ENCODE measurements at regions not wholly inside any gene's neighbourhood (a gene's known extent, or its start where the extent isn't known, plus 50 kb on each side); places are given as distances from the start of the nearest gene placed in this dataset.

- TF ChIP-seq, protein P1, sequence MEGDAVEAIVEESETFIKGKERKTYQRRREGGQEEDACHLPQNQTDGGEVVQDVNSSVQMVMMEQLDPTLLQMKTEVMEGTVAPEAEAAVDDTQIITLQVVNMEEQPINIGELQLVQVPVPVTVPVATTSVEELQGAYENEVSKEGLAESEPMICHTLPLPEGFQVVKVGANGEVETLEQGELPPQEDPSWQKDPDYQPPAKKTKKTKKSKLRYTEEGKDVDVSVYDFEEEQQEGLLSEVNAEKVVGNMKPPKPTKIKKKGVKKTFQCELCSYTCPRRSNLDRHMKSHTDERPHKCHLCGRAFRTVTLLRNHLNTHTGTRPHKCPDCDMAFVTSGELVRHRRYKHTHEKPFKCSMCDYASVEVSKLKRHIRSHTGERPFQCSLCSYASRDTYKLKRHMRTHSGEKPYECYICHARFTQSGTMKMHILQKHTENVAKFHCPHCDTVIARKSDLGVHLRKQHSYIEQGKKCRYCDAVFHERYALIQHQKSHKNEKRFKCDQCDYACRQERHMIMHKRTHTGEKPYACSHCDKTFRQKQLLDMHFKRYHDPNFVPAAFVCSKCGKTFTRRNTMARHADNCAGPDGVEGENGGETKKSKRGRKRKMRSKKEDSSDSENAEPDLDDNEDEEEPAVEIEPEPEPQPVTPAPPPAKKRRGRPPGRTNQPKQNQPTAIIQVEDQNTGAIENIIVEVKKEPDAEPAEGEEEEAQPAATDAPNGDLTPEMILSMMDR (IDR thresholded peaks at IDR 0.05; ENCODE audit: low read depth, low read length) = no peak
- DNase-seq (ENCODE audit: low read depth, low spot score) = no peak
- no peaks in the 10 kb centered on the region for H3K9me3 ChIP-seq (ENCODE audit: control insufficient read depth, insufficient read depth, low read length)
- H3K27me3 ChIP-seq (ENCODE audit: control insufficient read depth, insufficient read depth, low read length) = no peaks in the 10 kb centered on the region
- H3K4me3 ChIP-seq (ENCODE audit: low read depth, low read length) = no peak overlapping the region
- ChIA-PET POLR2A (no interaction called here), CTCF (no interaction called here)
- no peak overlapping the region for H3K27ac ChIP-seq (ENCODE audit: low read depth, low read length)
Measured at GRCh38 chr2:126507425-126507911, 148.5 kb upstream of the GYPC start.

- Histone ChIP-seq H3K27ac (ENCODE audit: low read depth, low read length) (no peak overlapping the region), H3K9me3 (ENCODE audit: control insufficient read depth, insufficient read depth, low read length) (no peaks in the 10 kb centered on the region), H3K27me3 (ENCODE audit: control insufficient read depth, insufficient read depth, low read length) (no peaks in the 10 kb centered on the region), H3K4me3 (ENCODE audit: low read depth, low read length) (no peak overlapping the region)
- no peak for DNase-seq (ENCODE audit: low read depth, low spot score)
- TF ChIP-seq, protein P1 (IDR thresholded peaks at IDR 0.05; ENCODE audit: low read depth, low read length) = no peak
- POLR2A ChIA-PET = no interaction called here
- CTCF ChIA-PET = interaction anchor here (1.2 kb wide), 1 partner anchor 267 kb away, joined by 3 read pairs; no protein-coding TSS in a partner anchor
Measured at GRCh38 chr2:126510356-126510755, 145.6 kb upstream of the GYPC start.

- H3K9me3 ChIP-seq (ENCODE audit: control insufficient read depth, insufficient read depth, low read length) = no peaks in the 10 kb centered on the region
- no peak overlapping the region for H3K4me3 ChIP-seq (ENCODE audit: low read depth, low read length)
- no peak for DNase-seq (ENCODE audit: low read depth, low spot score)
- TF ChIP-seq, protein P1 (IDR thresholded peaks at IDR 0.05; ENCODE audit: low read depth, low read length) = no peak
- no peaks in the 10 kb centered on the region for H3K27me3 ChIP-seq (ENCODE audit: control insufficient read depth, insufficient read depth, low read length)
- POLR2A ChIA-PET = no interaction called here
- H3K27ac ChIP-seq (ENCODE audit: low read depth, low read length) = no peak overlapping the region
- CTCF ChIA-PET = interaction anchor here (1.2 kb wide), 1 partner anchor 266 kb away, joined by 3 read pairs; no protein-coding TSS in a partner anchor
Measured at GRCh38 chr2:126510960-126511359, 145.0 kb upstream of the GYPC start.

DNA sequence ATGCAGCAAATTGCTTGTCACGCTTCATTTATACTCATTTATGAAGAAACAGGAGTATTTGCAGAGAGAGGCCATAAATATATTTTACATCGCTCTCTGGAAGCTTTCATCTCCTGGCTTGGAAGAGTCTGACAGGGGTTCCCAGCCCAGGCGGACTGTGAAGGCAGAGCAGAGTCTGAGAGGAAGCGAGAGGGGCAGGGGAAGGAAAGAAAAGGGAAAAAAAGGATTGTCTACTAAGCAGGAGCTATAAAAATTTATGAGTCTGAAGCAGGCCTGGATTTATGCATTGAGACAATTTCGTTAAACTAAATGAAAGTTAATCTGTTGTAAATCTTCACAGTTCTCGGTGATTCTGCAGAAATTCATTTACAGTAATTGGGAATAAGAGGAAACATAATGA, 143.9 kb upstream of the GYPC start:
- TF ChIP-seq, protein P1 (IDR thresholded peaks at IDR 0.05; ENCODE audit: low read depth, low read length) = no peak

GRCh38 chr2:126513033-126513432, 142.9 kb upstream of the GYPC start:
- no peak overlapping the region for H3K27ac ChIP-seq (ENCODE audit: low read depth, low read length)
- CTCF ChIA-PET = no interaction called here
- no peak overlapping the region for H3K4me3 ChIP-seq (ENCODE audit: low read depth, low read length)
- POLR2A ChIA-PET = no interaction called here
- no peaks in the 10 kb centered on the region for H3K9me3 ChIP-seq (ENCODE audit: control insufficient read depth, insufficient read depth, low read length)
- TF ChIP-seq, protein P1 (IDR thresholded peaks at IDR 0.05; ENCODE audit: low read depth, low read length) = no peak
- H3K27me3 ChIP-seq (ENCODE audit: control insufficient read depth, insufficient read depth, low read length) = no peaks in the 10 kb centered on the region
- no peak for DNase-seq (ENCODE audit: low read depth, low spot score)

More for the DNA sequence above, 143.9 kb upstream of the GYPC start:
- ChIA-PET CTCF (no interaction called here), POLR2A (no interaction called here)
- H3K9me3 ChIP-seq (ENCODE audit: control insufficient read depth, insufficient read depth, low read length) = no peaks in the 10 kb centered on the region
- no peaks in the 10 kb centered on the region for H3K27me3 ChIP-seq (ENCODE audit: control insufficient read depth, insufficient read depth, low read length)
- no peak overlapping the region for H3K4me3 ChIP-seq (ENCODE audit: low read depth, low read length)
- DNase-seq (ENCODE audit: low read depth, low spot score) = no peak
- no peak overlapping the region for H3K27ac ChIP-seq (ENCODE audit: low read depth, low read length)
